Liver (tissue), 3 donors: ENCODE measurements at regions not wholly inside any gene's neighbourhood (a gene's known extent, or its start where the extent isn't known, plus 50 kb on each side); places are given as distances from the start of the nearest gene placed in this dataset.

ENCODE experiments used
- ATF3 ChIP-seq: IDR thresholded peaks from 2 replicates; pipeline ENCODE4 v1.6.1; 2016; ENCODE audit warnings: antibody characterized with exemption
- EGR1 ChIP-seq, 2 donors: IDR thresholded peaks; 2 replicates each; pipeline ENCODE4 v1.6.1; 2016 to 2018; ENCODE audit warnings: antibody characterized with exemption in 2 of 2, low read depth in 2 of 2
- FOXA1 ChIP-seq: IDR thresholded peaks from 2 replicates; pipeline ENCODE4 v1.6.1; 2016; ENCODE audit warnings: antibody characterized with exemption
- GABPA ChIP-seq, 2 donors: IDR thresholded peaks in 1 of 2; conservative IDR thresholded peaks in 1 of 2; 2 replicates each; pipeline ENCODE4 v1.6.1; 2016; ENCODE audit warnings: antibody characterized with exemption in 2 of 2, mild to moderate bottlenecking in 1 of 2, moderate library complexity in 1 of 2
- RAD21 ChIP-seq, 2 donors: IDR thresholded peaks; 2 replicates each; pipeline ENCODE4 v1.6.1; 2016; ENCODE audit warnings: antibody characterized with exemption in 2 of 2, mild to moderate bottlenecking in 2 of 2
- REST ChIP-seq: IDR thresholded peaks from 2 replicates; pipeline ENCODE4 v1.6.1; 2016; ENCODE audit warnings: antibody characterized with exemption, mild to moderate bottlenecking
- TAF1 ChIP-seq: conservative IDR thresholded peaks from 2 replicates; pipeline ENCODE4 v1.6.1; 2016; ENCODE audit warnings: antibody characterized with exemption, mild to moderate bottlenecking
- TF ChIP-seq, protein P1 (sequence below): fragments of 150-350 bp; IDR thresholded peaks from 2 replicates; pipeline ENCODE4 v1.5.1; 2017; ENCODE audit warnings: improper control_type of control experiment, low read depth, low read length; ENCODE audit not compliant: missing input control
- donor health status: healthy.
- donor health status: healthy.

DNA sequence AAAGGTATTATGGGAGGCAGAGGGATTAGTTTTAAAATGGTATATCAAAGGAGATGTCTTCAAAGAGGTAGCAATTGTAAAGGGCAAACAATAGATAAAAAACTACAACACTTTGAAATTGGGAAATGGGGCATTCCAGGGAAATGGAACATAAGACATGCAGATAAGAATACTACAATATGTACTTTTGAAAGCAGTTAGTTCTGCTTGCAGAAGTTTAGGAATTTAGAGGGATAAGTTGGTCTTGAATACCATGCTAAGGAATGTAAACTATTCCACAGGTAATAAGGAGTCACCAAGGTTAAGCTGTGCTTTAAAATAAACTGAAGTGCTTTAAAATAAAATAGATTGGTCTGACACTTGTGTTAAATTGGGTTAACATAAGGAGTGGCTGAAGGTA, 571.7 kb upstream of the ACVR2A start:
- TF ChIP-seq, protein P1, sequence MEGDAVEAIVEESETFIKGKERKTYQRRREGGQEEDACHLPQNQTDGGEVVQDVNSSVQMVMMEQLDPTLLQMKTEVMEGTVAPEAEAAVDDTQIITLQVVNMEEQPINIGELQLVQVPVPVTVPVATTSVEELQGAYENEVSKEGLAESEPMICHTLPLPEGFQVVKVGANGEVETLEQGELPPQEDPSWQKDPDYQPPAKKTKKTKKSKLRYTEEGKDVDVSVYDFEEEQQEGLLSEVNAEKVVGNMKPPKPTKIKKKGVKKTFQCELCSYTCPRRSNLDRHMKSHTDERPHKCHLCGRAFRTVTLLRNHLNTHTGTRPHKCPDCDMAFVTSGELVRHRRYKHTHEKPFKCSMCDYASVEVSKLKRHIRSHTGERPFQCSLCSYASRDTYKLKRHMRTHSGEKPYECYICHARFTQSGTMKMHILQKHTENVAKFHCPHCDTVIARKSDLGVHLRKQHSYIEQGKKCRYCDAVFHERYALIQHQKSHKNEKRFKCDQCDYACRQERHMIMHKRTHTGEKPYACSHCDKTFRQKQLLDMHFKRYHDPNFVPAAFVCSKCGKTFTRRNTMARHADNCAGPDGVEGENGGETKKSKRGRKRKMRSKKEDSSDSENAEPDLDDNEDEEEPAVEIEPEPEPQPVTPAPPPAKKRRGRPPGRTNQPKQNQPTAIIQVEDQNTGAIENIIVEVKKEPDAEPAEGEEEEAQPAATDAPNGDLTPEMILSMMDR: no peak
- no peak for TF ChIP-seq TAF1
- TF ChIP-seq REST: no peak
- no peak for TF ChIP-seq GABPA (IDR thresholded peaks at IDR 0.05 in 1 of 2, conservative IDR thresholded peaks at IDR 0.05 in 1 of 2)
- TF ChIP-seq ATF3: no peak
- no peak for TF ChIP-seq FOXA1
- no peak for TF ChIP-seq EGR1 (IDR thresholded peaks at IDR 0.05; ENCODE audit: low read depth in 2 of 2)
- no peak for TF ChIP-seq RAD21 (IDR thresholded peaks at IDR 0.05)
